ENCODE measurements at regions not wholly inside any gene's neighbourhood (a gene's known extent, or its start where the extent isn't known, plus 50 kb on each side); places are given as distances from the start of the nearest gene placed in this dataset.

DNA sequence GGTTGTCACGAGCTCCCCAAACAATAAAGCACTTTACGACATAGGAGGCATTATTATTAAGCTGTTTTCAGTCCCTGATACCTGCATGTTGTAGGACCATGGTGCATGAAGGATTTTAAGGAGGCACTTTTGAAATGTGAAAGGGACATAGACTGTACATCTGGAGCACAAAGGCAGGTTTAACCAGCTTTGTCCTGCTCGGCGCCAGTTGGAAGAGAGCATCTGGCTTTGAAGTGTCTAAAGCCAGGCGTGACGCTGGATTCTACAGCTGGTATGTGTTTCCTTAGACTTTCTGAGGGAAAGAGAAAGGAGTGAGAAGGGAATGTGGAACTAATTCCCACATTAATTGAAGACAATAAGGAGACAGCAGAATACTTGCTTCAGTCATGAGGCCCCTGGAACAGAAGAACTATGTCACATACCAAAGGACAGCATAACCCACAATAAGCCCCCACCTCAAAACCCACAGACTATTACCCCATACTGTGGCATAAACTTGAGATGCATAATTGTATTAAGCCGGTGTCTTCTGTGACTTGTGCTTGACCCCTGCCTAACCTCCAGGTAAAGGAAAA lies 381.0 kb upstream of the MEX3C start:
- no peaks in the 10 kb centered on the region for H3K9me2 ChIP-seq
- POLR2A ChIA-PET = no interaction called here
- H4K20me1 ChIP-seq (ENCODE audit: insufficient read depth) = no peaks in the 10 kb centered on the region
- no peaks in the 10 kb centered on the region for H3K9me3 ChIP-seq
- WGBS (ENCODE audit: low lambda C conversion rate) = 66% methylated on average over 7 of the region's 7 CpGs
- no peak for DNase-seq
- no peaks in the 10 kb centered on the region for H3K4me1 ChIP-seq (ENCODE audit: control insufficient read depth in 1 of 2, insufficient read depth in 2 of 2, low read depth in 1 of 2, low read length in 1 of 2)
- H2AFZ ChIP-seq (ENCODE audit: low read depth) = no peak overlapping the region
- no peaks in the 10 kb centered on the region for H3K27me3 ChIP-seq (ENCODE audit: insufficient read depth)
- no peaks in the 10 kb centered on the region for H3K36me3 ChIP-seq (replicated peaks in 1 of 2; ENCODE audit: control insufficient read depth in 1 of 2, insufficient read depth in 2 of 2, low read length in 1 of 2)
- H3K9ac ChIP-seq = no peak overlapping the region
- no peak overlapping the region for H3K4me3 ChIP-seq (ENCODE audit: low read depth in 2 of 2, low read length in 1 of 2)
- no peak overlapping the region for H3K4me2 ChIP-seq
- H3F3A ChIP-seq (replicated peaks; ENCODE audit: insufficient read depth) = no peaks in the 10 kb centered on the region
- CTCF ChIA-PET = no interaction called here
- no peak overlapping the region for H3K27ac ChIP-seq (ENCODE audit: low read depth in 2 of 2, low read length in 1 of 2)
- H3K79me2 ChIP-seq (ENCODE audit: insufficient read depth) = no peaks in the 10 kb centered on the region
- TF ChIP-seq GABPA (IDR thresholded peaks at IDR 0.05; ENCODE audit: low read depth) (no peak), RCOR1 (IDR thresholded peaks at IDR 0.05; ENCODE audit: low read length) (no peak), EZH2phosphoT487 (IDR thresholded peaks at IDR 0.05; ENCODE audit: borderline replicate concordance, low read depth) (no peak), RAD21 (IDR thresholded peaks at IDR 0.05; ENCODE audit: low read length) (no peak), EP300 (IDR thresholded peaks at IDR 0.05; ENCODE audit: borderline replicate concordance in 1 of 2, low read depth in 1 of 2, low read length in 1 of 2) (no peak), TEAD4 (IDR thresholded peaks at IDR 0.05; ENCODE audit: borderline replicate concordance, insufficient read depth) (no peak), FOXM1 (IDR thresholded peaks at IDR 0.05; ENCODE audit: low read depth) (no peak), YY1 (IDR thresholded peaks at IDR 0.05; ENCODE audit: low read depth) (no peak), FOXJ3 (CRISPR knock-in tag; IDR thresholded peaks at IDR 0.05) (no peak), SMC3 (IDR thresholded peaks at IDR 0.05; ENCODE audit: low read depth, low read length) (no peak), RXRA (IDR thresholded peaks at IDR 0.05; ENCODE audit: borderline replicate concordance, low read depth) (no peak), JUND (IDR thresholded peaks at IDR 0.05) (no peak)
- TF ChIP-seq, protein P1, sequence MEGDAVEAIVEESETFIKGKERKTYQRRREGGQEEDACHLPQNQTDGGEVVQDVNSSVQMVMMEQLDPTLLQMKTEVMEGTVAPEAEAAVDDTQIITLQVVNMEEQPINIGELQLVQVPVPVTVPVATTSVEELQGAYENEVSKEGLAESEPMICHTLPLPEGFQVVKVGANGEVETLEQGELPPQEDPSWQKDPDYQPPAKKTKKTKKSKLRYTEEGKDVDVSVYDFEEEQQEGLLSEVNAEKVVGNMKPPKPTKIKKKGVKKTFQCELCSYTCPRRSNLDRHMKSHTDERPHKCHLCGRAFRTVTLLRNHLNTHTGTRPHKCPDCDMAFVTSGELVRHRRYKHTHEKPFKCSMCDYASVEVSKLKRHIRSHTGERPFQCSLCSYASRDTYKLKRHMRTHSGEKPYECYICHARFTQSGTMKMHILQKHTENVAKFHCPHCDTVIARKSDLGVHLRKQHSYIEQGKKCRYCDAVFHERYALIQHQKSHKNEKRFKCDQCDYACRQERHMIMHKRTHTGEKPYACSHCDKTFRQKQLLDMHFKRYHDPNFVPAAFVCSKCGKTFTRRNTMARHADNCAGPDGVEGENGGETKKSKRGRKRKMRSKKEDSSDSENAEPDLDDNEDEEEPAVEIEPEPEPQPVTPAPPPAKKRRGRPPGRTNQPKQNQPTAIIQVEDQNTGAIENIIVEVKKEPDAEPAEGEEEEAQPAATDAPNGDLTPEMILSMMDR (IDR thresholded peaks at IDR 0.05) = no peak
- TF ChIP-seq, protein P2, sequence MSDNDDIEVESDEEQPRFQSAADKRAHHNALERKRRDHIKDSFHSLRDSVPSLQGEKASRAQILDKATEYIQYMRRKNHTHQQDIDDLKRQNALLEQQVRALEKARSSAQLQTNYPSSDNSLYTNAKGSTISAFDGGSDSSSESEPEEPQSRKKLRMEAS (IDR thresholded peaks at IDR 0.05; ENCODE audit: low read depth) = no peak

DNA sequence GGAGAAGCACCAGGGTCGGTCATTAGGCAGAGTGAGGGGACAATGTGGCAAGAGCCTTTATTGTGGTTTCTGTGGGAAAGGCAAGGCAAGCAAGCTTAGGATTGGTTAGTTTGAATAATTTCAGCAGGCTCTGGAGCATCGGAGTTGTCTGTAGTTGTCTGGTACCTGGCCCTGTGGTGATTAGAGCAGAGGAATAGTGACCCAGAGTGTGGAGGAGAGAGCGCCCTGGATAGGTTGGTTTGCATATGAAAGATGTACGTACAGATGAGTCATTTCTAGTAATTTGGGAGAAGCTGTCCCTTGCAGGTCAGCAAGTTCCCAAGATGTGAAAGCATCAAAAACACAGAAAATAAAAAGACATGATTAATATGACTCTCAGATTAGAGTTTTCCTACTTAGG lies 383.1 kb upstream of the MEX3C start:
- H3K36me3 ChIP-seq (replicated peaks in 1 of 2; ENCODE audit: control insufficient read depth in 1 of 2, insufficient read depth in 2 of 2, low read length in 1 of 2) = no peaks in the 10 kb centered on the region
- H3F3A ChIP-seq (replicated peaks; ENCODE audit: insufficient read depth) = no peaks in the 10 kb centered on the region
- no peaks in the 10 kb centered on the region for H4K20me1 ChIP-seq (ENCODE audit: insufficient read depth)
- 50% methylated on average over 4 of the region's 4 CpGs for WGBS (ENCODE audit: low lambda C conversion rate)
- ChIA-PET POLR2A (no interaction called here), CTCF (no interaction called here)
- no peak overlapping the region for H3K27ac ChIP-seq (ENCODE audit: low read depth in 2 of 2, low read length in 1 of 2)
- no peaks in the 10 kb centered on the region for H3K9me2 ChIP-seq
- TF ChIP-seq RFX5 (IDR thresholded peaks at IDR 0.05; ENCODE audit: low read length) = no peak
- TF ChIP-seq, protein P3, sequence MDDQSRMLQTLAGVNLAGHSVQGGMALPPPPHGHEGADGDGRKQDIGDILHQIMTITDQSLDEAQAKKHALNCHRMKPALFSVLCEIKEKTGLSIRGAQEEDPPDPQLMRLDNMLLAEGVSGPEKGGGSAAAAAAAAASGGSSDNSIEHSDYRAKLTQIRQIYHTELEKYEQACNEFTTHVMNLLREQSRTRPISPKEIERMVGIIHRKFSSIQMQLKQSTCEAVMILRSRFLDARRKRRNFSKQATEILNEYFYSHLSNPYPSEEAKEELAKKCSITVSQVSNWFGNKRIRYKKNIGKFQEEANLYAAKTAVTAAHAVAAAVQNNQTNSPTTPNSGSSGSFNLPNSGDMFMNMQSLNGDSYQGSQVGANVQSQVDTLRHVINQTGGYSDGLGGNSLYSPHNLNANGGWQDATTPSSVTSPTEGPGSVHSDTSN (IDR thresholded peaks at IDR 0.05) = no peak
- TF ChIP-seq FOXM1 (IDR thresholded peaks at IDR 0.05; ENCODE audit: low read depth) = no peak
- no peak for TF ChIP-seq ELF1 (IDR thresholded peaks at IDR 0.05)
- no peak for TF ChIP-seq EZH2phosphoT487 (IDR thresholded peaks at IDR 0.05; ENCODE audit: borderline replicate concordance, low read depth)
- no peak for TF ChIP-seq SMC3 (IDR thresholded peaks at IDR 0.05; ENCODE audit: low read depth, low read length)
- no peak for TF ChIP-seq SIN3A (IDR thresholded peaks at IDR 0.05; ENCODE audit: borderline replicate concordance, low read depth, low read length)
- no peak for TF ChIP-seq MXI1 (IDR thresholded peaks at IDR 0.05; ENCODE audit: low read depth, low read length)
- H2AFZ ChIP-seq (ENCODE audit: low read depth) = no peak overlapping the region
- no peak overlapping the region for H3K9ac ChIP-seq
- H3K9me3 ChIP-seq = no peaks in the 10 kb centered on the region
- H3K4me2 ChIP-seq = no peak overlapping the region
- no peak overlapping the region for H3K4me3 ChIP-seq (ENCODE audit: low read depth in 2 of 2, low read length in 1 of 2)
- no peaks in the 10 kb centered on the region for H3K27me3 ChIP-seq (ENCODE audit: insufficient read depth)
- no peaks in the 10 kb centered on the region for H3K79me2 ChIP-seq (ENCODE audit: insufficient read depth)
- H3K4me1 ChIP-seq (ENCODE audit: control insufficient read depth in 1 of 2, insufficient read depth in 2 of 2, low read depth in 1 of 2, low read length in 1 of 2) = no peaks in the 10 kb centered on the region
- DNase-seq = no peak

Data from SK-N-SH (cell line).